WTC11 (cell line): ENCODE measurements at regions not wholly inside any gene's neighbourhood (a gene's known extent, or its start where the extent isn't known, plus 50 kb on each side); places are given as distances from the start of the nearest gene placed in this dataset.

Source experiments
- ATF1 ChIP-seq: sonication (generic); formaldehyde crosslinking; IDR thresholded peaks from 2 replicates; pipeline ENCODE4 v1.8.1; 2023; ENCODE audit warnings: mild to moderate bottlenecking, moderate library complexity, missing genetic modification reagents
- CTCF ChIP-seq: fragments of 200-600 bp; IDR thresholded peaks from 2 replicates; pipeline ENCODE4 v1.8.0; 2022; ENCODE audit warnings: antibody characterized with exemption
- FOXJ3 ChIP-seq: sonication (generic); formaldehyde crosslinking; IDR thresholded peaks from 2 replicates; pipeline ENCODE4 v1.9.0; 2021; ENCODE audit warnings: missing genetic modification reagents, mild to moderate bottlenecking, borderline replicate concordance
- JUN ChIP-seq: sonication (generic); formaldehyde crosslinking; IDR thresholded peaks from 2 replicates; pipeline ENCODE4 v1.8.0; 2023; ENCODE audit warnings: mild to moderate bottlenecking, missing genetic modification reagents
- KAT7 ChIP-seq: sonication (generic); formaldehyde crosslinking; IDR thresholded peaks from 2 replicates; pipeline ENCODE4 v1.8.1; 2023; ENCODE audit warnings: missing genetic modification reagents, mild to moderate bottlenecking, borderline replicate concordance
- MXD4 ChIP-seq: fragments of 250-450 bp; sonication (Bioruptor Pico); IDR thresholded peaks from 2 replicates; pipeline ENCODE4 v1.8.0; 2021; ENCODE audit warnings: mild to moderate bottlenecking, moderate library complexity, borderline replicate concordance
- PREB ChIP-seq: sonication (generic); formaldehyde crosslinking; IDR thresholded peaks from 2 replicates; pipeline ENCODE4 v1.8.1; 2022; ENCODE audit warnings: mild to moderate bottlenecking, missing genetic modification reagents, moderate library complexity, borderline replicate concordance
- TEAD4 ChIP-seq: sonication (generic); formaldehyde crosslinking; IDR thresholded peaks from 2 replicates; pipeline ENCODE4 v1.8.0; 2022; ENCODE audit warnings: mild to moderate bottlenecking, missing genetic modification reagents
- USF1 ChIP-seq: sonication (generic); formaldehyde crosslinking; IDR thresholded peaks from 2 replicates; pipeline ENCODE4 v1.8.0; 2022; ENCODE audit warnings: mild to moderate bottlenecking, missing genetic modification reagents
- ZBTB43 ChIP-seq: sonication (generic); formaldehyde crosslinking; IDR thresholded peaks from 2 replicates; pipeline ENCODE4 v1.8.1; 2023; ENCODE audit warnings: mild to moderate bottlenecking, missing genetic modification reagents

GRCh38 chr1:204011426-204011825, 61.5 kb upstream of the SOX13 start:
- TF ChIP-seq CTCF (no peak), MXD4 (CRISPR knock-in tag) (no peak), USF1 (no peak), FOXJ3 (CRISPR knock-in tag) (no peak), KAT7 (CRISPR knock-in tag) (no peak), JUN (CRISPR knock-in tag) (no peak), ZBTB43 (CRISPR knock-in tag) (no peak), PREB (CRISPR knock-in tag) (no peak), TEAD4 (CRISPR knock-in tag) (no peak), ATF1 (CRISPR knock-in tag) (no peak)
